ENCODE measurements at regions not wholly inside any gene's neighbourhood (a gene's known extent, or its start where the extent isn't known, plus 50 kb on each side); places are given as distances from the start of the nearest gene placed in this dataset.

DNA sequence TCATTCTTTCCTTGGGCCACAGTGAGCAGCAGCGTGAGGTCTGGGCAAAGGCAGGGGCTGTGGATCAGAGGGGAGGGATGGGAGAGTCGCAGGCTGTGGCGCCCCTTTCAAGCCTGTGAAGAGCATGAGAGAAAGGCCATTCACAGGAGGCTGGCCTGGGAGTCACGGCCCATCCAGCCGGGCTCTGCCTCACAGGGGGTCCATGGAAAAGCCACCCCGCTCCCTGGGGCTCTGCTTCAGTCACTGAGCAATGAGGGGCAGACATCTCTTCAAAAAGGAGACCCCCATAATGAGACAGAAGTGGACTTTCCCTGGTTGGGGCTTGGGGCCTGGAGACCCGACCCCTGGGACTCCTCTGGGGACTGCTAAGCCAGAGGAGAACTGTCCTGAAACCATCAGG, 117.0 kb upstream of the GSC start:
- TF ChIP-seq, protein P1, sequence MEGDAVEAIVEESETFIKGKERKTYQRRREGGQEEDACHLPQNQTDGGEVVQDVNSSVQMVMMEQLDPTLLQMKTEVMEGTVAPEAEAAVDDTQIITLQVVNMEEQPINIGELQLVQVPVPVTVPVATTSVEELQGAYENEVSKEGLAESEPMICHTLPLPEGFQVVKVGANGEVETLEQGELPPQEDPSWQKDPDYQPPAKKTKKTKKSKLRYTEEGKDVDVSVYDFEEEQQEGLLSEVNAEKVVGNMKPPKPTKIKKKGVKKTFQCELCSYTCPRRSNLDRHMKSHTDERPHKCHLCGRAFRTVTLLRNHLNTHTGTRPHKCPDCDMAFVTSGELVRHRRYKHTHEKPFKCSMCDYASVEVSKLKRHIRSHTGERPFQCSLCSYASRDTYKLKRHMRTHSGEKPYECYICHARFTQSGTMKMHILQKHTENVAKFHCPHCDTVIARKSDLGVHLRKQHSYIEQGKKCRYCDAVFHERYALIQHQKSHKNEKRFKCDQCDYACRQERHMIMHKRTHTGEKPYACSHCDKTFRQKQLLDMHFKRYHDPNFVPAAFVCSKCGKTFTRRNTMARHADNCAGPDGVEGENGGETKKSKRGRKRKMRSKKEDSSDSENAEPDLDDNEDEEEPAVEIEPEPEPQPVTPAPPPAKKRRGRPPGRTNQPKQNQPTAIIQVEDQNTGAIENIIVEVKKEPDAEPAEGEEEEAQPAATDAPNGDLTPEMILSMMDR (IDR thresholded peaks at IDR 0.05; ENCODE audit: poor library complexity), result no peak
- TF ChIP-seq EZH2phosphoT487 (IDR thresholded peaks at IDR 0.05; ENCODE audit: low read depth, severe bottlenecking, unreplicated experiment) (no peak), EZH2 (IDR thresholded peaks at IDR 0.05; ENCODE audit: borderline replicate concordance) (no peak)
